H9 (cell line): ENCODE measurements at regions not wholly inside any gene's neighbourhood (a gene's known extent, or its start where the extent isn't known, plus 50 kb on each side); places are given as distances from the start of the nearest gene placed in this dataset.

Experiments
- DNase-seq: peaks from one replicate; pipeline ENCODE4 v3.0.0-alpha.2; 2017
- H2AFZ ChIP-seq: one replicate; pipeline ENCODE4 v1.6.1; 2013; ENCODE audit warnings: mild to moderate bottlenecking, low read length, control low read depth, moderate library complexity
- H2AK5ac ChIP-seq: 2 replicates; pipeline ENCODE4 v1.6.1; 2013; ENCODE audit warnings: low read length, control low read depth, mixed read lengths; ENCODE audit not compliant: insufficient read length
- H2BK120ac ChIP-seq: one replicate; pipeline ENCODE4 v1.6.1; 2013; ENCODE audit warnings: low read depth, mild to moderate bottlenecking, low read length, control low read depth, inconsistent platforms; ENCODE audit not compliant: poor library complexity, severe bottlenecking
- H2BK12ac ChIP-seq: 2 replicates; pipeline ENCODE4 v1.6.1; 2013; ENCODE audit warnings: low read length, control low read depth, mixed read lengths, low read depth; ENCODE audit not compliant: insufficient read length
- H2BK15ac ChIP-seq: 2 replicates; pipeline ENCODE4 v1.6.1; 2013; ENCODE audit warnings: low read depth, low read length, control low read depth
- H2BK20ac ChIP-seq: one replicate; pipeline ENCODE4 v1.6.1; 2013; ENCODE audit warnings: low read depth, mild to moderate bottlenecking, low read length, control low read depth, inconsistent platforms; ENCODE audit not compliant: poor library complexity, severe bottlenecking
- H2BK5ac ChIP-seq: 2 replicates; pipeline ENCODE4 v1.6.1; 2013; ENCODE audit warnings: low read length, control low read depth, mixed read lengths; ENCODE audit not compliant: insufficient read length
- H3K14ac ChIP-seq: 2 replicates; pipeline ENCODE4 v1.6.1; 2013; ENCODE audit warnings: low read length, control low read depth; ENCODE audit not compliant: insufficient read depth
- H3K18ac ChIP-seq: 2 replicates; pipeline ENCODE4 v1.6.1; 2013; ENCODE audit warnings: low read depth, mild to moderate bottlenecking, mixed read lengths, low read length, control low read depth; ENCODE audit not compliant: insufficient read length
- H3K23ac ChIP-seq: 2 replicates; pipeline ENCODE4 v1.6.1; 2013; ENCODE audit warnings: low read length, control low read depth, mixed read lengths, low read depth; ENCODE audit not compliant: insufficient read length
- H3K23me2 ChIP-seq: 2 replicates; pipeline ENCODE4 v1.6.1; 2013; ENCODE audit warnings: low read depth, mild to moderate bottlenecking, mixed read lengths, low read length, control low read depth; ENCODE audit not compliant: insufficient read length, poor library complexity, severe bottlenecking
- H3K27ac ChIP-seq: 2 replicates; pipeline ENCODE4 v1.5.1; 2013; ENCODE audit warnings: low read length, control low read depth, mixed read lengths, low read depth; ENCODE audit not compliant: insufficient read length
- H3K27me3 ChIP-seq: 2 replicates; pipeline ENCODE4 v1.6.1; 2013; ENCODE audit warnings: low read length, control low read depth, inconsistent platforms; ENCODE audit not compliant: insufficient read depth
- H3K4ac ChIP-seq: 2 replicates; pipeline ENCODE4 v1.6.1; 2013; ENCODE audit warnings: low read depth, mild to moderate bottlenecking, control low read depth, inconsistent platforms, low read length, moderate library complexity
- H3K4me1 ChIP-seq: 2 replicates; pipeline ENCODE4 v1.6.1; 2013; ENCODE audit warnings: low read length, control low read depth, inconsistent platforms; ENCODE audit not compliant: insufficient read depth
- H3K4me2 ChIP-seq: 2 replicates; pipeline ENCODE4 v1.6.1; 2013; ENCODE audit warnings: low read length, control low read depth, mixed read lengths; ENCODE audit not compliant: insufficient read length, insufficient read depth
- H3K56ac ChIP-seq: 2 replicates; pipeline ENCODE4 v1.6.1; 2013; ENCODE audit warnings: low read depth, mild to moderate bottlenecking, mixed read lengths, low read length, control low read depth; ENCODE audit not compliant: insufficient read length
- H3K79me1 ChIP-seq: 2 replicates; pipeline ENCODE4 v1.6.1; 2013; ENCODE audit warnings: low read depth, mild to moderate bottlenecking, moderate library complexity, low read length, control low read depth, inconsistent platforms; ENCODE audit not compliant: insufficient read depth, poor library complexity, severe bottlenecking
- H3K79me2 ChIP-seq: 2 replicates; pipeline ENCODE4 v1.6.1; 2013; ENCODE audit warnings: low read length, control low read depth, inconsistent platforms; ENCODE audit not compliant: insufficient read depth
- H3K9ac ChIP-seq: 2 replicates; pipeline ENCODE4 v1.6.1; 2013; ENCODE audit warnings: low read length, control low read depth, mixed read lengths; ENCODE audit not compliant: insufficient read length; ENCODE audit errors: extremely low read depth
- H3K9me3 ChIP-seq: one replicate; pipeline ENCODE4 v1.6.1; 2013; ENCODE audit warnings: low read depth, low read length, inconsistent platforms; ENCODE audit not compliant: control insufficient read depth
- H3T11ph ChIP-seq: one replicate; pipeline ENCODE4 v1.6.1; 2013; ENCODE audit warnings: mild to moderate bottlenecking, low read length, control low read depth, inconsistent platforms
- H4K20me1 ChIP-seq: one replicate; pipeline ENCODE4 v1.6.1; 2013; ENCODE audit not compliant: control insufficient read depth, insufficient read length, insufficient read depth
- H4K5ac ChIP-seq: 2 replicates; pipeline ENCODE4 v1.6.1; 2013; ENCODE audit warnings: low read depth, mild to moderate bottlenecking, mixed read lengths, low read length, control low read depth; ENCODE audit not compliant: insufficient read length
- H4K8ac ChIP-seq: replicated peaks from 2 replicates; pipeline ENCODE4 v1.6.1; 2013; ENCODE audit warnings: low read length, control low read depth, mixed read lengths, low read depth; ENCODE audit not compliant: insufficient read length
- H4K91ac ChIP-seq: 2 replicates; pipeline ENCODE4 v1.6.1; 2013; ENCODE audit warnings: low read depth, mild to moderate bottlenecking, moderate library complexity, mixed read lengths, low read length, control low read depth; ENCODE audit not compliant: insufficient read length
- H3K27ac Mint-ChIP-seq, 3 experiments: 2 replicates in 2 of 3; 3 replicates in 1 of 3; pipeline ENCODE4 v1.8.0; 2020 to 2021; ENCODE audit warnings: mixed read lengths in 3 of 3, mild to moderate bottlenecking in 1 of 3, moderate library complexity in 1 of 3
- H3K27me3 Mint-ChIP-seq: 2 replicates; pipeline ENCODE4 v1.8.0; 2021; ENCODE audit warnings: low read depth, mild to moderate bottlenecking, moderate library complexity, mixed read lengths
- H3K36me3 Mint-ChIP-seq, 3 experiments: 2 replicates in 2 of 3; 3 replicates in 1 of 3; pipeline ENCODE4 v1.8.0; 2020 to 2021; ENCODE audit warnings: low read depth in 3 of 3, mixed read lengths in 3 of 3; ENCODE audit not compliant: insufficient read depth in 1 of 3
- H3K4me1 Mint-ChIP-seq, 2 experiments: 2 replicates each; pipeline ENCODE4 v1.8.0; 2020; ENCODE audit warnings: mixed read lengths in 2 of 2
- H3K4me3 Mint-ChIP-seq, 2 experiments: 2 replicates in 1 of 2; 3 replicates in 1 of 2; pipeline ENCODE4 v1.8.0; 2020 to 2021; ENCODE audit warnings: mild to moderate bottlenecking in 2 of 2, mixed read lengths in 2 of 2, moderate library complexity in 1 of 2
- H3K9me3 Mint-ChIP-seq, 2 experiments: 2 replicates in 1 of 2; 3 replicates in 1 of 2; pipeline ENCODE4 v1.8.0; 2020; ENCODE audit warnings: mild to moderate bottlenecking in 2 of 2, mixed read lengths in 2 of 2, moderate library complexity in 1 of 2
- CTCF ChIP-seq: fragments of 200-600 bp; sonication (generic); conservative IDR thresholded peaks from 3 replicates; pipeline ENCODE4 v1.8.0; 2021; ENCODE audit warnings: antibody characterized with exemption, mild to moderate bottlenecking
- WGBS: extraction: QIAGEN DNeasy Blood & Tissue Kit; methylation state at CpG from one replicate; pipeline ENCODE4 v1.1.7; 2013; ENCODE audit warnings: missing lambda C conversion rate, low lambda C conversion rate, mixed read lengths; ENCODE audit not compliant: insufficient read length; ENCODE audit errors: extremely low coverage; 5-methylcytosine and 5-hydroxymethylcytosine counted together

DNA sequence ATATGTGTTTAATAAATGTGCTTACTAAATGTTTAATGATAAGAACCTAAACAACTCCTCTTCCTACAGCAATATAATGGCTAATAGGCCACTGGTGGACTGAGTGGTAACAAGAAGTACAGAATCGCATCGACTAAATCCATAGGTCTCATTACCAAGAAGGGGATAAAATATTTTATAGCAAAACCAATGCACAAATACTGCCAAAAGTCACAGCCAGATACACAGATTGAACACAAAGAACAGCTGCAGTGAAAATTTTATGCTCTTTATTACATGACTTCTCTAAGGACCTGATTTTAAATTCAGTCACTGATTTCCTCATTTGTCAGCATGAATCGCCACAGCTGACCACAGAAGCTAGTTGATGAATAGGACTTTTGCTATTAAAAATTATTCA, 285.4 kb downstream of the DHX15 start:
- Histone ChIP-seq H2BK15ac (no peak overlapping the region), H3K23me2 (no peaks in the 10 kb centered on the region), H3K27me3 (no peaks in the 10 kb centered on the region), H3K4ac (no peak overlapping the region), H2AFZ (no peak overlapping the region), H2BK5ac (no peak overlapping the region), H2AK5ac (no peak overlapping the region), H3K14ac (no peak overlapping the region), H4K5ac (no peak overlapping the region), H4K91ac (no peak overlapping the region), H2BK120ac (no peak overlapping the region), H3K79me1 (no peaks in the 10 kb centered on the region), H3K27ac (no peak overlapping the region), H3K4me2 (no peak overlapping the region), H4K20me1 (no peaks in the 10 kb centered on the region), H3K9me3 (no peaks in the 10 kb centered on the region), H4K8ac (no peak overlapping the region), H3T11ph (no peak overlapping the region), H3K79me2 (no peaks in the 10 kb centered on the region), H3K23ac (no peak overlapping the region), H2BK20ac (no peak overlapping the region), H3K4me1 (no peaks in the 10 kb centered on the region), H3K18ac (no peak overlapping the region), H3K56ac (no peak overlapping the region), H3K9ac (no peak overlapping the region), H2BK12ac (no peak overlapping the region)
- no peak overlapping the region for H3K4me3 Mint-ChIP-seq
- H3K4me1 Mint-ChIP-seq = peaks cover 5% of the 10 kb centered on the region in 2 experiments; a peak in 3 of 4 replicates
- no peaks in the 10 kb centered on the region for H3K27me3 Mint-ChIP-seq
- no CpG with 5 or more reads among the region's 3 CpGs for WGBS
- peaks cover 0 to 4% of the 10 kb centered on the region in 2 experiments; a peak in 2 of 5 replicates for H3K9me3 Mint-ChIP-seq
- H3K36me3 Mint-ChIP-seq = no peaks in the 10 kb centered on the region
- no peak overlapping the region for H3K27ac Mint-ChIP-seq
- DNase-seq = no peak
- no peak for TF ChIP-seq CTCF
